ENCODE measurements at regions not wholly inside any gene's neighbourhood (a gene's known extent, or its start where the extent isn't known, plus 50 kb on each side); places are given as distances from the start of the nearest gene placed in this dataset.

DNA sequence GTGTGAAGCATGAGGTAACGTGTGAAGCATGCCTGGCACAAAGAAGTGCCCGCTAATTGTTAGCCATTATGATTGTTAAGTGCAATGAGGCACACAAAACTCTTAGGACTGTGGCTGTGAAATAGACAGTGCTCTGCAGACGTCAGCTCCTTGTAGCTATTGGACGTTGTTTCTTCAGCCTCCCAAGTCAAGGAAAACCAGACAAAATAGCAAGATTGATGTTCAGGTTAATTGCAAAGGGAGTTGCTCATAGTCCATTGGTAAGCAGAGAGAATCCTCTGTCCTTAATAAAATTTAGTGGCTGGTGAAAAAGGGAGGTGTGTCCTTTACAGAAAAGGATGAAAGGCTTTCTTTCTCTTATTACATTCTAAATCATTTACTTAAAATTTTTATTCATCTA is 54.6 kb upstream of the MBP start:
- DNase-seq, result peak in 1 of 3 experiments; percentile 19

- DNase-seq, result no peak
Measured at GRCh38 chr18:77191071-77191751, 58.4 kb upstream of the GALR1 start.

- no peak for DNase-seq
Measured at GRCh38 chr18:77197073-77197472, 52.6 kb upstream of the GALR1 start.

DNA sequence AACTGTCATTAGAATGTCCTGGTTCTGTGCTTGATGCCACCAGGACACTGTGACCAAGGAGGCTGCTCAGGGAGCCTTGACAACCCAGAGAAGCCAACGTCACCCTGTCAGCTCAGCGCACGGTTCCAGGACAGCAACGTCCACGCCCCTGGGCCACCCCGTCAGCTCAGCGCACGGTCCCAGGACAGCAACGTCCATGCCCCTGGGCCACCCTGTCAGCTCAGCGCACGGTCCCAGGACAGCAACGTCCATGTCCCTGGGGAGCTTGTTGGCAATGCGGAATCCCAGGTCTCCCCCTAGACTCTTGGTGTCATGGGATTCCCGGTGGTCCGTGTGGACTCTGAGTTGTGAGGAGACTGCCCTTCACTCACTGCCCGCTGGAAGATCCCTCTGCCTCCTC is 51.0 kb upstream of the GALR1 start:
- DNase-seq, result no peak

DNA sequence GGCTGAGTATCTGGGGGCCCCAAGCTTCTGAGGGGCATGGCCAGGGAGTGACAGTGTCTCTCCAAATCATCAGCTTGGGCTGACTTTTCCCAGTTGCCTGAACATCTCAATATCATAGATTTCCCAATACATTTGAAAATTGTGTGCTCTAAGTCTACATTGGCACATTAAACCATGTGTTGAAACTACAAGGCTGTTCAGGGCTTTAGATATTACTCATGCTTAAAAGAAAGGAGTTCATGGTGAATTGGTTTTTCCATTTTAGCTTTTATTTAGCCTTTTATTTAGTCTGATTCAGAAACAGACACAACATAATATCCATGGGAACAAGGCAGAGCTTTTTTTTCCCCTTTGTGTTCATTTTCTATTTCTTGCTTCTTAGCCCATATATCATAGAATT is 49.9 kb upstream of the GALR1 start:
- no peak for DNase-seq
